HEK293T (cell line): ENCODE measurements at regions not wholly inside any gene's neighbourhood (a gene's known extent, or its start where the extent isn't known, plus 50 kb on each side); places are given as distances from the start of the nearest gene placed in this dataset.
"Not testable (repeated sequence)": the region's sequence is repeated elsewhere in the genome, so short reads cannot be mapped to it uniquely, and the experiment has no call there.

Source experiments
- ARNT ChIP-seq: fragments of 450-650 bp; IDR thresholded peaks from 2 replicates; pipeline ENCODE4 v1.6.1; 2017; ENCODE audit warnings: mild to moderate bottlenecking
- BHLHE40 ChIP-seq: fragments of 450-650 bp; IDR thresholded peaks from 2 replicates; pipeline ENCODE4 v1.6.1; 2016; ENCODE audit warnings: mild to moderate bottlenecking, moderate library complexity, borderline replicate concordance
- CTBP1 ChIP-seq: fragments of 450-650 bp; IDR thresholded peaks from 2 replicates; pipeline ENCODE4 v1.6.1; 2016; ENCODE audit warnings: borderline replicate concordance
- ELF4 ChIP-seq: fragments of 450-650 bp; IDR thresholded peaks from 2 replicates; pipeline ENCODE4 v1.6.1; 2017; ENCODE audit warnings: antibody characterized with exemption
- FOXK2 ChIP-seq: fragments of 450-650 bp; IDR thresholded peaks from 2 replicates; pipeline ENCODE4 v1.6.1; 2016; ENCODE audit warnings: mild to moderate bottlenecking
- FOXM1 ChIP-seq: fragments of 450-650 bp; IDR thresholded peaks from 2 replicates; pipeline ENCODE4 v1.6.1; 2017; ENCODE audit warnings: mild to moderate bottlenecking, borderline replicate concordance
- SP1 ChIP-seq: fragments of 450-650 bp; IDR thresholded peaks from 2 replicates; pipeline ENCODE4 v1.6.1; 2017
- SUZ12 ChIP-seq: fragments of 450-650 bp; IDR thresholded peaks from 2 replicates; pipeline ENCODE4 v1.6.1; 2016; ENCODE audit warnings: mild to moderate bottlenecking
- TARDBP ChIP-seq: fragments of 450-650 bp; IDR thresholded peaks from 2 replicates; pipeline ENCODE4 v1.6.1; 2016
- ZNF384 ChIP-seq: fragments of 450-650 bp; IDR thresholded peaks from 2 replicates; pipeline ENCODE4 v1.6.1; 2016

GRCh38 chr9:65389710-65390109 lies 104.7 kb upstream of the FOXD4L5 start:
- TF ChIP-seq ZNF384, TARDBP, ELF4, SP1, FOXK2, ARNT, BHLHE40, FOXM1, CTBP1, SUZ12: not testable (repeated sequence)
